Breast epithelium (tissue), 4 donors: ENCODE measurements at regions not wholly inside any gene's neighbourhood (a gene's known extent, or its start where the extent isn't known, plus 50 kb on each side); places are given as distances from the start of the nearest gene placed in this dataset.

Source experiments
- DNase-seq, 2 donors: peaks; one replicate each; pipeline ENCODE4 v3.0.0-alpha.2; 2019; ENCODE audit warnings: low spot score in 2 of 2
- H3K27ac ChIP-seq, 2 donors: fragments of 200-600 bp; sonication (generic) in 1 of 2; one replicate each; pipeline ENCODE4 v1.5.1; 2016 to 2019; ENCODE audit warnings: mild to moderate bottlenecking in 1 of 2
- H3K27me3 ChIP-seq, 2 donors: fragments of 200-600 bp; sonication (generic) in 1 of 2; one replicate each; pipeline versions ENCODE4 v1.5.1 to v1.6.0; 2017 to 2019; ENCODE audit warnings: control low read depth in 1 of 2, mild to moderate bottlenecking in 1 of 2
- H3K36me3 ChIP-seq: fragments of 200-600 bp; one replicate; pipeline ENCODE4 v1.5.1; 2019
- H3K4me1 ChIP-seq, 2 donors: fragments of 200-600 bp; sonication (generic); one replicate each; pipeline ENCODE4 v1.5.1; 2016 to 2019; ENCODE audit warnings: control low read depth in 1 of 2
- H3K4me3 ChIP-seq, 3 donors: fragments of 200-600 bp; sonication (generic); 1 replicate in 2 of 3; 2 replicates in 1 of 3; pipeline ENCODE4 v1.5.1; 2016 to 2019; ENCODE audit warnings: mild to moderate bottlenecking in 3 of 3, moderate library complexity in 2 of 3
- H3K9me3 ChIP-seq, 2 donors: fragments of 200-600 bp; sonication (generic) in 1 of 2; one replicate each; pipeline ENCODE4 v1.5.1; 2016 to 2019; ENCODE audit warnings: control low read depth in 1 of 2
- CTCF ChIP-seq, 3 donors: fragments of 450-650 bp; IDR thresholded peaks; one replicate each; pipeline ENCODE4 v1.5.1; 2016 to 2017; ENCODE audit warnings: antibody characterized with exemption in 3 of 3, mild to moderate bottlenecking in 3 of 3, moderate library complexity in 3 of 3
- POLR2A ChIP-seq: fragments of 450-650 bp; IDR thresholded peaks from one replicate; pipeline ENCODE4 v1.6.1; 2016; ENCODE audit warnings: antibody characterized with exemption, mild to moderate bottlenecking, moderate library complexity
- POLR2AphosphoS5 ChIP-seq, 3 donors: sonication (generic); formaldehyde crosslinking; IDR thresholded peaks; one replicate each; pipeline ENCODE4 v1.6.1; 2017; ENCODE audit warnings: antibody characterized with exemption in 3 of 3
- intact Hi-C: fragments of 100-400 bp; cut with DNase I; formaldehyde crosslinking; loops from one replicate; pipeline ENCODE4 v1.15.1; 2023; ENCODE audit warnings: low total_unique reads

DNA sequence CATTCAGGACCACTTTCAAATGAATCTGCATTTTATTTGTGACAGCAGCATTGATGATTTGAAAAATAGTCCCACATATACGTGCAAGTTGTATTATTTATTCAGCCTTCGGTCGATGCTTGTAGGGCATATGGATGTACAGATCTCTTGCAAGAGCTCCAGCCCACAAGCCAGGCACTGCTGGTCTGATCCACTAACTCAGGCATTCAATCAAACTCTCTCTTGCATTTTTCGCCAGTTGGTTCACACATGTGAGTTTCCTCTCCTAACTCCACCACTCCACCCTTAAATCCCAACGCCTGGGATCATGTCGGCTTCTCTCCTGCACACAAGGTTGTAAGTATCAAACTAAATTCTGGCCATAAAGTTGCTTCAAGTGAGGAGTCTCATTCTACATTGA, 318.7 kb downstream of the CYP26B1 start:
- TF ChIP-seq POLR2A (no peak), POLR2AphosphoS5 (IDR thresholded peaks at IDR 0.05) (no peak), CTCF (IDR thresholded peaks at IDR 0.05) (no peak)
- H3K27ac ChIP-seq, result no peak overlapping the region

DNA sequence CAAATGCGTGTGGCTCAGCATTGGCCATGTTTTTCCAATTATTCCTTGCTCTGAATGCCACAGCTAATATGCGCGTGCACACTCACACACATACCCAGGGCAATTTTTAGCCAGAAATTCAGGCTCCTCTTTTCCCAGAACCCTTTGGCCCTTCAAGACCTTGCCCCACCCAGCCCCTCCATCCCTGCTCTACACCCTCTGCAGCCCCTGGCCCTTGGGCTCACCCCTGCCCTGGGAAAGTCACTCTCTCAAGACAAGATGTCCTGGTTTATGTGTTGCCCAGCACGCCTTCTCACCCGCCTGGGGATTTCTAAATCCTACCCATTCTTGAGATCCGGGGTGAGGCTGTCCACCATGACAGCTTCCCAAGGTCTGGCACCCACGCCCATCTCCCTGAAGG, 319.7 kb downstream of the CYP26B1 start:
- peaks cover 0 to 12% of the 10 kb centered on the region in 2 donors for H3K9me3 ChIP-seq
- H3K27ac ChIP-seq, result no peak overlapping the region
- H3K27me3 ChIP-seq, result peaks cover 0 to 5% of the 10 kb centered on the region in 2 donors
- no peak overlapping the region for H3K4me3 ChIP-seq
- DNase-seq, result no peak
- H3K4me1 ChIP-seq, result no peaks in the 10 kb centered on the region
- intact Hi-C loops, result no loop called here
- no peak for TF ChIP-seq POLR2A
- no peaks in the 10 kb centered on the region for H3K36me3 ChIP-seq

More for the DNA sequence above, 318.7 kb downstream of the CYP26B1 start:
- no peak for DNase-seq
- intact Hi-C loops, result no loop called here
- peaks cover 0 to 12% of the 10 kb centered on the region in 2 donors for H3K9me3 ChIP-seq
- peaks cover 0 to 5% of the 10 kb centered on the region in 2 donors for H3K27me3 ChIP-seq
- H3K4me3 ChIP-seq, result no peak overlapping the region
- no peaks in the 10 kb centered on the region for H3K36me3 ChIP-seq
- H3K4me1 ChIP-seq, result no peaks in the 10 kb centered on the region

- no peaks in the 10 kb centered on the region for H3K4me1 ChIP-seq
- peaks cover 0 to 12% of the 10 kb centered on the region in 2 donors for H3K9me3 ChIP-seq
- DNase-seq, result no peak
- no peak for TF ChIP-seq POLR2AphosphoS5 (IDR thresholded peaks at IDR 0.05)
- no peak for TF ChIP-seq CTCF (IDR thresholded peaks at IDR 0.05)
- no peak for TF ChIP-seq POLR2A
- no peak overlapping the region for H3K4me3 ChIP-seq
- H3K36me3 ChIP-seq, result no peaks in the 10 kb centered on the region
- H3K27ac ChIP-seq, result no peak overlapping the region
- intact Hi-C loops, result no loop called here
- H3K27me3 ChIP-seq, result peaks cover 0 to 5% of the 10 kb centered on the region in 2 donors
Observed at GRCh38 chr2:71827524-71827901, 320.1 kb downstream of the CYP26B1 start.

DNA sequence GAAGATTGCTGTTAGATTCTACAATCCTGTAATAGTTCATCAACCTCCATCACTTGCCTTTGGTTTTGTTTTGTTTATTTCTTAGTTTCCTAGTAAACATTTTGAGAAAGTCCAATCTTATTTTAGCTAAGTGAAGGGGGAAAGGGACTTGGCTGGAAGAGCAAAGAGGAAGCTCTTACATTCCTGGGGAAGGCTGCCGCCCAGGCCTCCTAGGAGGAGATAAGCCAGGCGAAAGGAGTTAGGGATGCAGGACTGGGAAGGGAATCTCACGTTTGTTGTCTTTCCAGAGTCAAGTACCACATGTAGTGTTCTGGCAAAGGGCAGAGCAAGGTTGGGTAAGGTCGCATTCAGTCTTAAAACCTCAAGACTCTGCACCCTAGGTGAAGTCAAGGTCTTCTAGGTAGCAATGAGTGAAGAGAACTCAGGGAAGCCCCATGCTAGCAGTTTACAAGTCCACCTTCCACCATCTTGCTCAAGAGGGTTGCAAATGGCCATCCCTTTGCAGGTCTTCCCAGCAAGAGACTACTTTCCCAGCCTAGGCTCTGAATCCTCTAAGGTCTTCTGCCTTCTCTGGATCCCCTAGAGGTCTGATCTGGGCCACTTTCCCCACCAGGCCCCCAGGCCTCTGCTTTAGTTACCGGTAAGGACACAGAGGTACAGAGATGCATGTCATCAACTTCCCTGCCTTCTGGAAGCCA, 320.7 kb downstream of the CYP26B1 start:
- intact Hi-C loops, result no loop called here
- DNase-seq, result no peak
- Histone ChIP-seq H3K36me3 (no peaks in the 10 kb centered on the region), H3K27ac (no peak overlapping the region), H3K4me3 (no peak overlapping the region), H3K4me1 (no peaks in the 10 kb centered on the region), H3K9me3 (peaks cover 0 to 12% of the 10 kb centered on the region in 2 donors), H3K27me3 (peaks cover 0 to 5% of the 10 kb centered on the region in 2 donors)
- TF ChIP-seq POLR2AphosphoS5 (IDR thresholded peaks at IDR 0.05) (no peak), POLR2A (no peak), CTCF (IDR thresholded peaks at IDR 0.05) (no peak)

GRCh38 chr2:71826299-71826698, 321.4 kb downstream of the CYP26B1 start:
- no peaks in the 10 kb centered on the region for H3K4me1 ChIP-seq
- peaks cover 0 to under 1% of the 10 kb centered on the region in 2 donors for H3K27me3 ChIP-seq
- intact Hi-C loops, result no loop called here
- DNase-seq, result no peak
- peaks cover 0 to 12% of the 10 kb centered on the region in 2 donors for H3K9me3 ChIP-seq
- no peak overlapping the region for H3K4me3 ChIP-seq
- H3K36me3 ChIP-seq, result no peaks in the 10 kb centered on the region
- no peak overlapping the region for H3K27ac ChIP-seq
- TF ChIP-seq CTCF (IDR thresholded peaks at IDR 0.05), result no peak
- TF ChIP-seq POLR2A, result no peak
